Ammon's horn (tissue), 1 donor: ENCODE measurements at regions not wholly inside any gene's neighbourhood (a gene's known extent, or its start where the extent isn't known, plus 50 kb on each side); places are given as distances from the start of the nearest gene placed in this dataset.

ENCODE experiments used
- DNase-seq: peaks from one replicate; pipeline ENCODE4 v3.0.0-alpha.2; 2016; ENCODE audit warnings: low spot score

DNA sequence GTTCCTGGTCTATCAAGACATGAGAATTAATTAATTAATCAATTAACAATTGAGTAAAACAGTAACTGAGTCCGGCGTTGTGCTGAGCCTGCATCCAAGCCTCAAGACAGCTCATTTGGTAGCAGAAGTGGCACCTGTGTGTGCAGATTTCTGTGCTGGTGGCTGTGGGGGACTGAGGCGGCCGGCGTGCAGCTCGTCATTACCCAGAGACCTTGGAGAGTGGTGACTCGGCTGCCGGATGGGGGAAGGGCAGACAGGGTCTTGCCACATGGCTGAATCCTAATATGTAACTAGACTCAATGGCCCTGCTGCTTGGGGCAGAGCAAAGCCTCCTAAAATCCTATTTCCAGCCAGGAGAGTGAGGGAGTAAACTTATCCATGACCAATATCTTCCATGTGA lies 510.2 kb downstream of the TCERG1L start:
- DNase-seq = no peak

DNA sequence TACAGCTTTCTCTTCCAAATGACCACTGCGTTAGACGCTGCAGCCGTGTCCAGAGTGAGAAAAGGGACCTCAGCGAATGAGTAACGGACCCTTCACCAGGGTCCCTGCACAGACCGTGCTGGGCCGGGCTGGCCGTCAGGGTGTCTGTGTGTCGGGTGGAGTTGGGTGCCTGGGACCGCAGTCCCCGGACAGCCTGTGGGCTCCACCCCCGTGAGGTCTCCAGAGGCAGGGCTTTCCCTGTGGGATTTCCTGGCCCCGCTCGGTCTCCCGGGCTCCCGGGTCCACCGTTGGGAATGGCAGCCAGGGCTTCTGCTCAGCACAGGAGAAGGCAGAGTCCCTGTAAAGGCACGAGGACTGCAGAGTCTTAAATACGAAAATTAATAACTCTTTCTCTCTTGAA lies 509.7 kb downstream of the TCERG1L start:
- DNase-seq = no peak

DNA sequence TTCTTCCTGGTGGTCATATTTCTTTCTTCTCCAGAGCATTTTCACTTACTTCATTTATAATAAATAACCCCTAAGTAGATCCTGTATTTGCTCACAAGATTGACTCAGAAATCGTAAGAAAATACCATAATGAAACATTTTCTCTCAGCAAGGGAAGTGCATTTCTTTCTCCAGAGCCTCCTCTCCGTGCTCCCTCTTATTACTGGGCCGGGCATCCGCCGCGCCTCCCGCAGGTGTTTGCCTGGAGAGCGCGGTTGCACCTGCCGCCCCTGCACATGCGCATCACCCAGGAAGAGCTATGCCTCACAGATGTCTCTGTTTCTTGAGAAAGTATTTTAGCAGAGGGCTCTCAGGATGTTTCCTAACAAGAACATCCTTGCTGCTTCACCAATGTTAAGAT lies 509.2 kb downstream of the TCERG1L start:
- DNase-seq = no peak

DNA sequence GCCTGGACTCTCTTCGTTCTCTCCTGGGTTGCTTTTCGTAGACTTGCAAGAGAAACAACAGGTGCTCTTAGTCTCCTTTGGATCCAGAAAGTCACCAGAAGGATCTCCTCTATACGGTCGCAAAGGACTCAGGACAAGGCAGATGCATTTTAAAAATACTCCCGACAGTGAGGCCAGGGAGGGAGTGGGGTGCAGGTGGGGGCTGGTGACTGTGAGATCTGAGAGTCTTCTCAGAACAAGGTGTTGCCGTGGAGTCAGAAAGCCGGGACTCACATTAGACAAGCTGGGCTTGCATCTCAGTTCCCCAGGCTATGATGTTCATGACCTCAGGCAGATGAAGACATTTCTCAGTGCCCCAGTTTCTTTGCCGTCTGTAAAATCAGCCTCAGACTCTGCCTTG lies 507.2 kb downstream of the TCERG1L start:
- DNase-seq = no peak

DNA sequence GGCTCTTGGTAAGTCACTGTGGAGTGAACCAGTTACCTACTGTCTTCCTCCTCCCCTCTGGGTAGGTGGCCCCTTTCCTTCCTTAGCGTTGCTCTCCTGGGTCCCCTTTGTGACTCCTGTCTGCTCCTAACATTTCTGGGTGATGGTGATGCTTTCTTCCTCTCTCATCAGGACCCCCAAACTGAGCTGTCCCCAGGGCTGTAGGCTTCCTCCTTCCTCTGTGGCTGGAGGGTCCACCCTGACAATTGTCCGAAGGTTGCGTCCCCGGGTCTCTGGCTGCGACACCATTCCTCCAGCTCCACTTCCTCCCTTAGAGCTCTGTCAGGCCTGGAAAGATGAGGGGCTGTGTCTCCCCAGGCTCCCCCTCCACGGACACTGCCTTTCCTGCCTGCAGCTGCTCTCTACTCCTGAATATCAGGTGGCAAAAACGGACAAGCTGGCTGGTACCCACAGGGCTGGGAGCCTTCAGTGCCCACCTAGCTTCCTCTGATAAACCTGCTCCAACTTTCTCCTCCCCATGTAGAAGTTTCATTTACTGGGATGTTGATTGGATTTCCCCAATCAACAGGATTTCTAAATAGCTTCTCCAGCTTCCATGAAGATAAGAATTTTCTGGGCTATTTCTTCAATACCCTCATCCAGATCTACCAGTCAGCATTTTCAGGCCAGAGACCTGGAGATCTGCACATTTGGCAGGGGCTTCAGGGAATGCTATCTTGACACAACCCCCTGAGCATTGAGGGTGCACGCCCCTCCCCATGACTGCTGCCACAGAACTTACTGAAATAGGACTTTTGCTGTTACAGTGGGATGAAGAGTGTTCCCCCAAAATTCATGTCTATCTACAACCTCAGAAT lies 506.5 kb downstream of the TCERG1L start:
- no peak for DNase-seq

DNA sequence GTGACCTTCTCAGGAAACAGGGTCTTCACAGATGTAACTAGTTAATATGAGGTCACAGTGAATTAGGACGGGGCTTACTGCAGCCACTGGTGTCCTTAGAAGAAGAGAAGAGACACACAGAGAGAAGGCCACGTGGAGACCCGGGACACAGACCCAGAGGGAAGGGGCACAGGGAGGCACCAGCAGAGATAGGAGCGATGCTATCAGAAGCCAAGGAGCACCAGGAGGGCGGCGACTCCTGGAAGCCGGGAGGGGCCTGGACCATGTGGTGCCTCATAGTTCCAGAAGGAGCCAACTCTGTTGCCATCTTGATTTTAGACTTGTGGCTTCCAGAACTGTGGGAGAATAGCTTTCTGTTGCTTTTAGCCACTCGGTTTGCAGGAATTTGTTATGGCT lies 505.9 kb downstream of the TCERG1L start:
- no peak for DNase-seq

DNA sequence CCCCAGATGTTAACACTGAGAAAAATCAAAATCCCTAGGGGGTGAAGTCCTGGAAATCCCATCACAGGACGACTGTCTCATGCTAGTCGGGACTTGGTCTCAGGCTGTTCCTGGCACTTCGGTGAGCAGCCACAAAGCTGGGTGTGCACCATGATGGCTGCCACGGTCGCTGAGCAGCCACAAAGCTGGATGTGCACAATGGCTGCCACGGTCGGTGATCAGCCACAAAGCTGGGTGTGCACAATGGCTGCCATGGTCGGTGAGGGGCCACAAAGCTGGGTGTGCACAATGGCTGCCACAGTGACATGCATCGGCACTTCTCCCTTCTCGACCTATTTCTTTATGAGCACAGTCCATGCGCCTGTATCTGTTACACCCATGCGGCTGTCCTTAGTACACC lies 505.1 kb downstream of the TCERG1L start:
- no peak for DNase-seq

DNA sequence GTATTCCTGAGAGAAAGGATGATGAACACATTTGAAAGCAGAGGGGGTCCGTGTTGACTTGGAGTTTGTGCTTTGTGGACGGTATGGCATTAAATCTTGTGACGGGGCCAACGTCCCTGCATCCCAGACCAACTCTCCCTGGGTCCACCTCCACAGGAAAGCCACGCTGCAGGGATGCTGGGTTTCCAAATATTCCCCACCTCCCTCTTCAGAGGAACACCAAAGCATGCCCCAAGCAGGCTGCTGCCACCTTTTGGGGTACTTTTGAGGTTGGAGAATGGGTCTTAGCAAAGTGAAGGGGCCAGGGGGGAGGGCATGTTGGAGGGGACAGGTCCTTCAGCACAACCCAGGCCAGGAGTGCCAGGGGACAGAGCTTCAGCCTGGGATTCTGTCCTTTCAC lies 504.4 kb downstream of the TCERG1L start:
- DNase-seq = no peak

DNA sequence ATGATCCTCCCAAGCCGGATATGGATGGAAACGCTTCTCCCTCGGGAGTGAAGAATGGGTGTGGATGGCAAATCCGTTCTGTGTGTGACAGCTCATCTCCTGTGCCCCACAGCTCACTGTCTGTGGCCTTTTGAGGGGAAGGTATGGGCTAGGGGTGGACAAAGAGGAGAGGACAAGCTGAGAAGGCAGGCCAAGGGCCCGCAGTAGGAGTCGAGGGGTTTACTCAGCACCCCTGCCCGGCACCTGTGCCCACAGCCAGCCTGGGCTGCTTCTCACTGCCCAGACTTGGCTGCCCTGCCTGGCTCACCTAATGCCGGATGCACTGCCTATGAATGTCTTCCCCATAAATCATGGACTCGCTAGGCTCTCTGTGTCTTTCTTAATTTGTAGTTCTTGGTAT lies 503.8 kb downstream of the TCERG1L start:
- no peak for DNase-seq

DNA sequence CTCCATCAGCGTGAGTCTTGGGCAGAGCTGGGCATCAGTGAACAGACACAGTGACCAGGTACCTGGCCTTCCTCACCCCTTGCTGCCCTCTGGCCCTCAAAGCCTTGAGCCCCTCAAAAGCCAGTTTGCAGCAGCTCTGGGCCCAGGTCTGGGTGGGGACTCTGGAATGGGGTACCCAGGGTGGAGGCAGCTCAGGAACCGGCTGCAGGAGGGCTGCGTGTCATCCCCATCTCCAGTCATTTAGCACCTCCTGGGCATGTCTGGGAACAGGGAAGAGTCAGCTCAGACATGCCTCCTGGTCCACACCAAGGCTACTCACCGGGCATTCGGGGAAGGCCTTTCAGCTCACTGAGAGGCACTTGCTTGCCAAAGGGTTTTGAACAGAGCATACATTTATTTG lies 503.3 kb downstream of the TCERG1L start:
- DNase-seq = no peak

DNA sequence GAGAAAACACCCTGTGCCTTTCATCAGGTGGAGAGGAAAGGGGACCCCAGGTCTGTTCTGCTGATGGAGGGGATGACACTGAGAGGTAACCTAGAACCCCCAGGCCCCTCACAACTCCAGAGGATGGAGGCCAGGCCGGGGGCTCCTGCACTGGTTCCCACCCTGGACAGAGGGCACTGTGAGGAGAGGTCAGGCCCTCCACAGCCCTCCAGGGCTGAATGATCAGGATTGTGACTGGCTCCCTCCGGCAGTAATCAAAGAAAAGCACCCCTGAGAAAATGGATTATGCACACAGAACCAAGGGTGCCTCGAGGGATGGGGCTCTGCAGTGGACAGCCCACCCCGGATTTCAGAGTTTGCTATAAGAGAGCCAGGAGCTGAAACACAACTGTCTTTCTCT lies 502.8 kb downstream of the TCERG1L start:
- no peak for DNase-seq

DNA sequence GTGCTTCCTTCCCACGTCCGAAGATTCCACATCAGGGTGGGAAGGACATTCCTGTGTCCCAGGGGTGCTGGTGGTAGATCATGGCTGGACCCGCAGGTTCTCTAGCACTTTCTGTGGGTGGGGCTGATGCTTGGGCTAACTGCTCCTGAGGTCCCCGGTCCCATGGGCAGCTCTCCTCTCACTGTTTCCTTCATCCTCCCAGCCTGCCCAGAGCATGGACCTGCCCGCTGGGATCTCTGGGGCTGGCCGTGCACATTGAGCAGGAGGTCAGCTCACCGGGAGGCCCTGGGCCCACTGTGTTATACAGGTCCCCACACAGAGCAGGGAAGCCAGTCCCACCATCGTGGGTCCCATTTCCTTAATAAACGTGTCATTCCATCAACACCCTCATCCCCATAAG lies 502.3 kb downstream of the TCERG1L start:
- DNase-seq = no peak

DNA sequence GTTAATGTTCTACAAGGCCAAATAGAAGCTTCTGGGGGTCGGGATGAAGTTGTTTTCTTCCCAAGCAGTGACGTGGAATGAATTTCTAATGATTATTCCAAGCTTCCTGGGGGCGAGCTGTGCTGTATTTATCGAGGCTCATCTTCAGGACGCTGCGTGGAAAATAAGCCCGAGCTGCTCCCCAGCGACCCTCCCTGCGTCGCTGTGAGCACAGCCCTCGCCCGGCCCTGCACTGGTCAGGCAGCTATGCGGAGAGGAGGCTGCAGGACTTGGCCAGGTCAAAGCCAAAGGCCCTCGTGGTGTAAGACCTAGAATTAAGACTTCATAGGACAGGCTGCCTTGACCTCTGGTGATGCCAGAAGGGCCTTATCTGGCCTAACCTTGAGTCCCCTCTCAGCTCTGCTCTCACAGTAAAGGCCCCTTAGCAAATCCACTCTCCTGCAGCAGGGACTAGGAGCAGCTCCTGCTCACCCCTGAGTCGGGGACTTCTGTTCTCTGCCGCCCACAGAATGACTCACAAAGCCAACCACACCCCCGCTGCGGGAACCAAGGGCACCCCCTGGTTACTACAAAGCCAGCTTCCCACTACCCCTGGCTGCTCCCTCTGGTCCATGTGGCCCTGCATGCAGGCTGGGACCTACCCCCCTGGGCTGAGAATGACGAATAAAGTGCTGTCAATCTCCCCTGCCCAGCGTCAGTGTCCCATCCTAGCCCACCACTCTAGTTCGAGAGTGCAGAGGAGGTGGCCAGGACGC lies 501.6 kb downstream of the TCERG1L start:
- DNase-seq = no peak

DNA sequence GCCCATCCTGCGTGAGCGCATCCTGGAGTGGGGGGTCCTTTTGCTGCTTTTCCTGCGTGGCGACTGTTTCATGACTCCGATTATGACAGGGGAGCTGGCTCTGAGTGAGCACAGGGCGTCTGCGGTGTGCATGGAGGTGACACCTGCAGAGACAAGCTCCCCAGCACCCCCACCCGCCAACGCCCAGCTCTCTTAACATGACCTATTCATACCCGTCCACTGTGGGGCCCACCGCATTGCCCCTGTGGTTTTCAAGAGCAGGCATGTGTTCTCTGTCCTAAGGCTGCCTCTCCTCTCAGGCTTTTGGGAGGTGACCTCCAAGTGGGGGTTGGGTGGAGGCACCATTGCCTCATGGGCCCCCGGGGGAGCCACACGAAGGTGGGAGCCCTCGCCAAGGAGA lies 500.7 kb downstream of the TCERG1L start:
- no peak for DNase-seq

DNA sequence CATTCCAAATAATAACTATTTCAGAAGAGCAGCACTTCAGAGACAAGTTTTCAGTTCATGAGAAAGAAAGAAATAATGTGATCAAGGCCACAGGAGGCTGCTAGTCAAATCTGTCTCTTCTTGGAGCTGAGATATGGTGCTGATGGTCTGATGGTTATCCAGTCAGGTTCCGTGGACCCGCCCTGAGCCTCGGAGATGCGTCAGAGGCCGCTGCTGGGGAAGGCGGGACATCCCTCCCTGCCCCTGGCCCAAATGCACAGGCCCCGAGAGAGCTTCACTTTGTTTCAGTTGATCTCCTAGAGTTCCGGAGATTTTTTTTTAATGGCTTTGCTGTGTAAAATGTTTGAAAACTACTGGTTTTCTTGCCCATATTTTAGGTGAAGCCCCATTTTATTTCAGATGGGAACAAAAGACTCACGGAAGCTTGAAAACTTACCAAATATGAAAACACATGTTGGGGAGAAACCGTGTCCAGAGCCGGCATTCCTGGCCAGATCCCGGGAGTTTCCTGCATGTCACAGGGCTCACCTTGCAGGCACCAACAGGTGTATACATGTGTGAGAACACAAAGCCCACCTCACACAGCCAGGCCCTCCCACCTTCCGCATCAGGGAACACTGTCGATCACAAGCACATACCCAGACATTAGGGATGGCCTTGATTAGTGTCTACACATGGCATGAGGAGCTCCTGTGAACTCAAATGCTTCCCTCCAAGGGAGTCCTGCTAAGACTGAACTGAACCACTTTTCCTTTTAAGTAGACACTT lies 499.0 kb downstream of the TCERG1L start:
- DNase-seq = no peak

DNA sequence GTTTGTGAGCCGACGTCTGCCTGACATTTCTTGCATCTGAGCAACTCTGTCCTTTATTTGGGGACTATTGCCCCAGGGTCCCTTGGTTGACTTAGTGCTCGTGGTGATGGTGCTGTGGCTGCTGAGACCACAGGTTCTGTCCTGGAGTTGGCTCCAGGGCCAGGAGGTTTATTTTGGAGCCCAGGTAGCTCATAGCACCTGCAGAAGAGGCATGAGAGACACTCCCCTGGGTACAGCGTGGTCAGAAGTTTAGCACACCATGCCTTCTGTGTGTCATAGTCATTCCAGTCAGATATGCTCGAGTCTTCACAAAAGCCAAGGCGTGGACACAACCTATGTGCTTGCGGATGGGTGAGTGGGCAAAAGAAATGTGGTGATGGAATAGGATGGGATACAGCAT lies 496.9 kb downstream of the TCERG1L start:
- no peak for DNase-seq

DNA sequence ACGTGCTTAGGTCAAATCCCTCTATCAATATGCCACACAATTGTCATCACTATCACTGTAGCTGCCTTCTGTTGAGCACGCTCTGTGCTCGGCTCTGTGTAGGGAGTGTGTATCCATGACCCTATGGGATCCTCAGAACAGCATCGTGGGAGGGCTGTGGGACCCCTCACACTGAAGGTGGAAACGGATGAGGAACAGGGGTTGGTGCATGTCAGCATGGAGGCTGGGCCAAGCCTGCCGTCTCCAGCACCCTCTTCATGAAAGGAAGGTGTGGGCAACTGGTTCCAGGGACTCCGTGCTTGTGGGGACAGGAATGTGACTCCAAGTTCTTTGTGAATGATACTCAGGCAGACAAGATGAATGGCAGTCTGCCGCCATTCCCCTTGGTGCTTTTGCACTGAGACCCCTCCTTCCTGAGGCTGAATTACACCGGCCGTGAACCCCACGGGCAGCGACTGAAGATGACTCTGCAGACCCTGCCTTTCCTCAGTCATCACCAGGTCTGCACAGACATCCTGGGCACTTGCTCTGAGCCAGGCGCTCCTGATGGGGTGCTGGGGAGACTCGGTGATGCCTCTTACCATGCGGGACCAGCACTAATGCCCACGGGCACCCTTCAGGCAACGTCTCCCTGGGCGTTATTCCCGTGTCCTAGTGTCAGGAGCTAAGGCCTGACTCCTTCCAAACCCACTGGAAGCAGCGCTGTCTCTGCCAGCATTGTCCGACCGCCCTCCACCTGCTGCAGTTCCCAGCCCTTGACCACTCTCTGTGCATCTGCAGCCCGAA lies 495.2 kb downstream of the TCERG1L start:
- DNase-seq = no peak

DNA sequence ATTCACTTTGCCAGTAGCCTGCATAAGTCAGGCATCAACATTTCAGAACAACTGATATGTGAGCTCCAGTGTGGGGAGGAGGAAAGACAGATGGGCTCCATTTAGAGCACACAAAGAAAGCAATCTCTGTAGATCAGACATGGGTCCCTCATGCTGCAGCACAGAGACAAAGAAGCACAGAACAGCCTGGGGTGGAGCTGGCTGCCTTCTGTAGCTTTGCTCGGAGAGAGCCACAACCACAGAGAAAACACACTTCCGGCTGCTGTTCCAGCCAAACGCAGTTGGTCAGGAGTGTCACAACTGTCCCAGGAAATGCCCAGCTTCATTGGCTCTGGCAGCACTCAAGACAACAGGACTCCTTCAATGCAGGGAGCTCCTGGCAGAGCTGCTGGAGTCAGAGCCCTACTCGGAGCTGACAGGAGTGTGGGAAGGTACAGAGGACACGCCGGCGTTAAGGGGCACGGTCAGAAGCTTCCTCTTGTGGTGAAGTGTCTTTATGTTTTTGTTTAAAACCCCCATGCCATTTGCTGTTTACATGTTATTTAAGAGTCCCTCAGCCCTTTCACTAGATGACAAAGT lies 494.4 kb downstream of the TCERG1L start:
- DNase-seq = peak; percentile 61

DNA sequence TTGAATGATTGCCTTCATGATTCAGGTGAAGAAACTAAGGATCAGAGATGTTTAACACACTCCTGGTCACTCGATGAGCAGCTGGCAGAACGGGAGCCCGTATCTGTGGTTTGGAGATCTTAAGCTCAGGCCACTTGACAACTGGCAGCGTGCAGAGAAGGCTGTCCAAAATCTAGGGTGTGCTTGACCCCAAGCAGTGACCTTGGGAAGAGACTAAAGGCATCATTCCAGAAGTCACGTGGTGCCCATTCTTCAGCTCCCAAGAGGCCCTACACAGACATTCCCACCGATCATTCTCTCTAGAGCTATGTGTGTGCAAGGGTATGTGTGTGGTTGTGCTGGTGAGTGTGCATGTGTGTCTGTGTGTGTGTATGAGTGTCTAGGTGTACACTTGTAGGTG lies 493.8 kb downstream of the TCERG1L start:
- DNase-seq = no peak

DNA sequence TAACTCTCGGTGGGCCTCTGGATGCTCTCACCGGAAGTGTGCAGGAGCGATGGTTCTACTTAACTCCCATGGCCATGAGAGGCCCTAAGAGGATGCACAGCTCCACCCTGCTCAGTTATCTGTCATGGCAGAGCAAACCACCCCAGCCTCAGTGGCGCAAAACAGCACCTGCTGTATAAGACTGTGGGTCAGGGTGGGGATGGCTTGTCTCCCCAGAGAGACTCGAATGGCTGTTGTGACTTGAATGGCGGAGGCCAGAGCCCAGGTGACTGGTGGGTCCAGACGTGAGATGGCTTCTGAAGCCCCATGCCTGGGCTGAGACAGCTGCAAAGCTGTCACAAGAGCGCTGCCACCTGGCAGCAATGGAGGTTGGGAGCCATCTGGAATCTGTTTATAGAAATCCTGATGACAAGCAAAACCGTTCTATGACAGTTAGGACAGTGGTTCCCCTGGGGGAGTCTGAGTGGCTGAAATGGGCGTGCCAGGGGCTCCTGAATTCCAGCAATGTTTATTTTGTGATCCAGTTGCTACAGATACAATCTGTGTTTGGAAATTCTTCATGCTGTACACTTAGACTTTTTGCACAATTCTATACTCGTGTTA lies 490.5 kb downstream of the TCERG1L start:
- DNase-seq = no peak
